GM18909 (cell line): ENCODE measurements at regions not wholly inside any gene's neighbourhood (a gene's known extent, or its start where the extent isn't known, plus 50 kb on each side); places are given as distances from the start of the nearest gene placed in this dataset.
"Not testable (repeated sequence)": the region's sequence is repeated elsewhere in the genome, so short reads cannot be mapped to it uniquely, and the experiment has no call there.

Source experiments
- ATAC-seq: cut with Tn5 transposase; IDR thresholded peaks from one replicate; pipeline ENCODE4 v1.9.1; 2021; ENCODE audit warnings: mild to moderate bottlenecking; ENCODE audit not compliant: unreplicated experiment, poor library complexity

DNA sequence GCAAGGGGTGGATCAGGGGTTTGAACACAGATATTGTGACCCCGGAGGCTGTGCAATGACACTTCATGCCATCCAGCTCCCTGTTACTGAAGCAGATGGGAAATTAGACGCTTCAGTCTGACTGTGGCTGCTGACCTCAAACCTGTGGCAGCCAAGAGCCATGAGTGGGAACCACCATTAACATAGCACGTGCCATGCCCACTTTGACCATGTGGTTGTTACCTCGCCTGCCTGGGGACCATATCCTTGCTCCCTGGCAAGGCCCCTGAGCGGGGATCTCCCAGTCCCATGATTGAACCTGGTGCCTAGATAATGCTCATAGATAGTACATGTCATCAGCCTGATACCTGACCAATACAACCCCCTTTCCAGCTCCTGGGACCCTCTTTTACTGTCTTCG lies 68.9 kb downstream of the CYP26B1 start:
- ATAC-seq: no peak

- ATAC-seq: no peak
Measured at GRCh38 chr2:72077702-72078169, 69.9 kb downstream of the CYP26B1 start.

GRCh38 chr2:72073373-72073772 lies 74.3 kb downstream of the CYP26B1 start:
- not testable (repeated sequence) for ATAC-seq

GRCh38 chr2:72064197-72064596 lies 83.5 kb downstream of the CYP26B1 start:
- ATAC-seq: not testable (repeated sequence)

DNA sequence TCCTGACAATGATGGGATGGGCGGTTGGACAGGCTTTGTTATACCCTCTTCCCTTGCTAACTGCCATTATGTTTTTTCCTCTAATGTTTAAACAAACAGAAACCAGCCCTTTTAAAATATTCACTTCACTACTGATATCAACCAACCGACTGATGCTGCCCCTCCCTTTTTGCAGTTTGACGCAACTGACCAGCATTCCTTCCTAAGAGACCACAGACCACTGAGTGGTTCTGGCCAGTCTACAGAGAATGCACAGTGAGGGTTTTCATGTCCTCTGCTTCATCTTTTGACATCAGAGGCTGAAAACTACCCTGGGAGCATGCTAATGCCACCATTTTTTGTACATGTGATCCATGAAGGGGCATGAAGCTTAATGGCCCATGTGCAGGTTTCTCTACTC lies 85.3 kb downstream of the CYP26B1 start:
- ATAC-seq: no peak

DNA sequence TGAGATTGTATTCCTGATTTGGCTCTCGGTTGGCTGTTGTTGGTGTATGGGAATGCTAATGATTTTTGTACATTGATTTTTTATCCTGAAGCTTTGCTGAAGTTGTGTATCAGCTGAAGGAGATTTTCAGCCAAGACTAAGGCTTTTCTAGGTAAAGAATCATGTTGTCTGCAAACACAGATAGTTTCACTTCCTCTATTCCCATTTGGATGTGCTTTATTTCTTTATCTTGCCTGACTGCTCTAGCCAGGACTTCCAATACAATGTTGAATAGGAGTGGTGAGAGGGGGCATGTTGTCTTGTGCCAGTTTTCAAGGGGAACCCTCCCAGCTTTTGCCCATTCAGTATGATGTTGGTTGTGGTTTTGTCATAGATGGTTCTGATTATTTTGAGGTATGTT lies 90.4 kb downstream of the CYP26B1 start:
- no peak for ATAC-seq

- no peak for ATAC-seq
Measured at GRCh38 chr2:72051971-72052505, 95.6 kb downstream of the CYP26B1 start.

DNA sequence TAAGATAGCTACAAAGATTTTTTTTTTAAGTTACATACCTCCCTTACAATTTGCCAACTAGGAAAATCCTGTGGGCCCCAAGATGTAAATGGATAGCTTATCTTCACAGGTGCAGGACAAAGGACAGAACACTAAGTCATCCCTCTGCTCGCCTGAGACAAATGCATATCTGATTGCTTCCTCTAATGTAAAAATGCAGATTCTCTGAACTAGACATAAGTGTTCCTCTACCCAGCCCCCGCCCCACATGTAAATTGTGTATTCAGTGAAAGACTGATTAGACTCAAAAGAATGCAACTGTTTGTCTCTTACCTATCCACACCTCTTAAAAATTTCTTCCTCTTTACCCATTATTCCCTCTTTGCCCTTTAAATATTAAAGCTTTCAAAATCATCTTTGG lies 96.5 kb downstream of the CYP26B1 start:
- ATAC-seq: no peak

GRCh38 chr2:72050734-72051133 lies 96.9 kb downstream of the CYP26B1 start:
- ATAC-seq: no peak

- ATAC-seq: no peak
Measured at GRCh38 chr2:72048881-72049477, 98.7 kb downstream of the CYP26B1 start.

DNA sequence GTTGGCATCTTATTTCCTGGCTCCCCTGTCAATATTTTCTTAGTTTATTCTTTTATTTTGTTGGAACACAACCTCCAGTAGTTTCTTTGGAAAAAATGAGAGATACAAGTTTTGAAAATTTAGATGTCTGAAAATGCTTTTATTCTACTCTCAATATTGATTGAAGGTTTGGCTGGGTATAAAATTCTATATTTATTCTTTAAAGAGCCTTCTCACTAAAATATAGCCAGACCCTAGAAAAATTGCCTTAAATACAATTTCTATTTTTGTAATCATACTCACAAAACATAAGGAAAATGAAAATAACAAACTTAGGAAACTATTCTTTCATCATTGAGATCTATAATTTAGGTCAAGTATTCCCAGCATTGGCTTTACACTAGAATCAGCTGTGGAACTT lies 103.7 kb downstream of the CYP26B1 start:
- no peak for ATAC-seq

- ATAC-seq: no peak
Measured at GRCh38 chr2:72041638-72042111, 106.0 kb downstream of the CYP26B1 start.

- no peak for ATAC-seq
Measured at GRCh38 chr2:72040629-72041571, 106.8 kb downstream of the CYP26B1 start.

DNA sequence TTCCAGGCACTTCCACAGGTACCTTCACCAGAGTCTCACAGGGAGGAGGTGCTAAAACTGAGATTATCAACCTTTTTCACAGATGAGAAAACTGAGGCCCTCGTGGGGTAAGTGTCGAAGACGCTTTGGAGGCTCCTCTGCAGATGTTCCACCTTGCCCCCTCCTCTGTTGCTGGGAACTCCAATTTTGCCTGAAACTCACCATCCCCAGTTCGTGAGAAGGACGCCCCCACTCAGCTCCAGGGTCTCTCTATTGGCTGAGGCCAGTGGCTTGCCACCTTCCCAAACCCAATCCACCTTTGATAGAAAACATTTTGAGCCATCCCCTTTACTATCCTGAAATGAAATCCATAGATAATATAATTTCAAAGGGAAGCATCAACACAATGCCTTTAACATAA lies 109.1 kb downstream of the CYP26B1 start:
- ATAC-seq: no peak

DNA sequence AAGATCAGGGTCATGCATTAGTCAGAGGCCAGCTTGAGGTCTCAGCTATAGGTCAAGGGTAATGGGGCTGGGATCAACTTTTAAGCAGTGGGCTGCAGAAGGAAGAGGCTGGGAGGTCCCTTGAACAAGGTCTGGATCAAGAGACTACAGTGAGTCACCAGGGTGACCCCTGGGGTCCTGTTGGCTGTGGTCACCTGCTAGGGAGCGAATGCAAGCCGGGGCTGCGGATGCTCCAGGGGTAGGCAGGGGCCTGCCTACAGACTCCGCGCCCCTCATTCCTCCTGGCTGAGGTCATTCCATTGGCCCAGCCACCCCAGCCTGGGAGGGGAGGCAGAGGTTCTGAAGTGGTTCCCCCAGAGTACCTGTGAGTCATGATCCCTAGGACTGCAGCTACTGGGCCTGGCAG lies 110.4 kb downstream of the CYP26B1 start:
- ATAC-seq: no peak

DNA sequence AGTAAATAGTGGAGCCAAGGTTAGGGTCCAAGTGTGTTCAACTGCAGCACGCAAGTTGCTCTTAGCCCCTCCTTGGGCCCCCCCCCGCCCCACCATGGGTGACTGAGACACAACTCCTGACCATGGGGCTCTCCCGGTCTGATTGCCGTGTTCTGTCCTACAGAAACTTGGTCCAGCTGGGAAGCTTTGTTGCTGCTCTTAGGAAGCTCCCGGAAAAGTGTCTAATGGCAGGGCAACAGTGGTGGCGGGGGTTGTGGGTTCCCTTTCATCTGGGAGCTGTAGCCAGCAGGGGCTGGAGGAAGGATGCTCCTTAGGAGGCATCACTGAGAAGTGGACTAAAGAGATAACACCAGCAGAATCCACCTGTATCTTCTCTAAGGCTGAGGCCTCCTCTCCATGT lies 111.1 kb downstream of the CYP26B1 start:
- ATAC-seq: no peak

GRCh38 chr2:72036173-72036545 lies 111.5 kb downstream of the CYP26B1 start:
- ATAC-seq: no peak

GRCh38 chr2:72035518-72036172 lies 112.0 kb downstream of the CYP26B1 start:
- ATAC-seq: no peak

- no peak for ATAC-seq
Measured at GRCh38 chr2:72034353-72035095, 113.1 kb downstream of the CYP26B1 start.

GRCh38 chr2:72033636-72034035 lies 114.0 kb downstream of the CYP26B1 start:
- ATAC-seq: no peak
